Right lobe of liver (tissue), 6 donors: ENCODE measurements at regions not wholly inside any gene's neighbourhood (a gene's known extent, or its start where the extent isn't known, plus 50 kb on each side); places are given as distances from the start of the nearest gene placed in this dataset.
"Not testable (repeated sequence)": the region's sequence is repeated elsewhere in the genome, so short reads cannot be mapped to it uniquely, and the experiment has no call there.

Experiments
- ATAC-seq, 4 donors: fragments of 200-7000 bp; cut with Tn5 transposase; one replicate each; pipeline ENCODE4 v1.9.1; 2020; ENCODE audit warnings: mild to moderate bottlenecking in 4 of 4, moderate library complexity in 4 of 4
- DNase-seq, 3 donors: peaks; one replicate each; pipeline ENCODE4 v3.0.0-alpha.2; 2020
- H3K27ac ChIP-seq, 3 donors: fragments of 200-600 bp; one replicate each; pipeline ENCODE4 v1.8.0; 2022
- H3K27me3 ChIP-seq, 2 donors: fragments of 200-600 bp; one replicate each; pipeline ENCODE4 v1.8.0; 2022
- H3K36me3 ChIP-seq, 4 donors: fragments of 200-600 bp; sonication (generic) in 1 of 4; one replicate each; pipeline versions ENCODE4 v1.5.1 to v1.8.0; 2017 to 2022; ENCODE audit warnings: control low read depth in 1 of 4
- H3K4me1 ChIP-seq, 4 donors: fragments of 200-600 bp; sonication (generic) in 1 of 4; one replicate each; pipeline versions ENCODE4 v1.5.1 to v1.8.0; 2017 to 2022; ENCODE audit warnings: control low read depth in 1 of 4
- H3K4me3 ChIP-seq, 3 donors: fragments of 200-600 bp; one replicate each; pipeline ENCODE4 v1.8.0; 2022
- H3K9me3 ChIP-seq, 4 donors: fragments of 200-600 bp; sonication (generic) in 1 of 4; one replicate each; pipeline versions ENCODE4 v1.5.1 to v1.8.0; 2017 to 2022; ENCODE audit warnings: control low read depth in 1 of 4
- CTCF ChIP-seq, 4 donors: fragments of 200-600 bp in 3 of 4; fragments of 450-650 bp in 1 of 4; IDR thresholded peaks; one replicate each; pipeline versions ENCODE4 v1.5.1 to v1.8.0; 2016 to 2022; ENCODE audit warnings: antibody characterized with exemption in 4 of 4, mild to moderate bottlenecking in 2 of 4
- POLR2A ChIP-seq: fragments of 450-650 bp; IDR thresholded peaks from one replicate; pipeline ENCODE4 v1.6.1; 2017; ENCODE audit warnings: antibody characterized with exemption, mild to moderate bottlenecking
- WGBS: methylation state at CpG from one replicate; pipeline ENCODE4 v1.1.6; 2018; ENCODE audit warnings: low coverage, low lambda C conversion rate; ENCODE audit not compliant: insufficient coverage; ENCODE audit errors: missing lambda C conversion rate; 5-methylcytosine and 5-hydroxymethylcytosine counted together
- intact Hi-C, 2 donors: fragments of 100-400 bp; cut with DNase I; formaldehyde crosslinking; loops; one replicate each; pipeline versions ENCODE4 v1.11.2 to v1.14.1; 2022
- donor health status: DM: no; HTN: yes; CAD: no.
- donor health status: DM: no; HTN: no; CAD: no.
- donor health status: DM: no; HTN: no; CAD: no.
- donor health status: DM: no; HTN: yes; CAD: no.
- donor health status: DM: no; HTN: yes; CAD: no.

GRCh38 chrX:21225643-21226042 is 148.6 kb upstream of the CNKSR2 start:
- no peak overlapping the region for H3K27ac ChIP-seq
- no peaks in the 10 kb centered on the region for H3K36me3 ChIP-seq
- no peak for ATAC-seq
- no peaks in the 10 kb centered on the region for H3K9me3 ChIP-seq
- no peaks in the 10 kb centered on the region for H3K27me3 ChIP-seq
- TF ChIP-seq CTCF (IDR thresholded peaks at IDR 0.05): no peak
- no peak for TF ChIP-seq POLR2A
- intact Hi-C loops: no loop called here
- no peak overlapping the region for H3K4me3 ChIP-seq
- no peak for DNase-seq
- 67% methylated on average over 1 of the region's 1 CpG for WGBS
- no peaks in the 10 kb centered on the region for H3K4me1 ChIP-seq

GRCh38 chrX:21228974-21229373 is 145.2 kb upstream of the CNKSR2 start:
- H3K27me3 ChIP-seq, ATAC-seq, H3K9me3 ChIP-seq, H3K4me1 ChIP-seq, H3K27ac ChIP-seq, intact Hi-C loops, H3K4me3 ChIP-seq, H3K36me3 ChIP-seq, DNase-seq: not testable (repeated sequence)
- WGBS: 40% methylated on average over 3 of the region's 3 CpGs

- TF ChIP-seq CTCF (IDR thresholded peaks at IDR 0.05): no peak
- TF ChIP-seq POLR2A: no peak
- Histone ChIP-seq H3K27me3 (no peaks in the 10 kb centered on the region), H3K4me1 (no peaks in the 10 kb centered on the region), H3K4me3 (no peak overlapping the region), H3K9me3 (no peaks in the 10 kb centered on the region), H3K27ac (no peak overlapping the region), H3K36me3 (no peaks in the 10 kb centered on the region)
- intact Hi-C loops: no loop called here
- no peak for ATAC-seq
- WGBS: 42% methylated on average over 3 of the region's 3 CpGs
- DNase-seq: no peak
These were observed 119.1 kb upstream of the CNKSR2 start for GRCh38 chrX:21255032-21255618.

GRCh38 chrX:21266949-21267348 is 107.3 kb upstream of the CNKSR2 start:
- WGBS: 29% methylated on average over 1 of the region's 1 CpG

More at GRCh38 chrX:21266949-21267348, 107.3 kb upstream of the CNKSR2 start:
- Histone ChIP-seq H3K9me3 (no peaks in the 10 kb centered on the region), H3K4me1 (no peaks in the 10 kb centered on the region), H3K36me3 (no peaks in the 10 kb centered on the region), H3K27ac (no peak overlapping the region), H3K4me3 (no peak overlapping the region), H3K27me3 (no peaks in the 10 kb centered on the region)
- intact Hi-C loops: no loop called here
- no peak for DNase-seq
- TF ChIP-seq CTCF (IDR thresholded peaks at IDR 0.05) (no peak), POLR2A (no peak)
- ATAC-seq: no peak
